GM23338 (cell line): ENCODE measurements at regions not wholly inside any gene's neighbourhood (a gene's known extent, or its start where the extent isn't known, plus 50 kb on each side); places are given as distances from the start of the nearest gene placed in this dataset.

Experiments used
- ATAC-seq: fragments of 200-7000 bp; cut with Tn5 transposase; 3 replicates; pipeline ENCODE4 v1.9.1; 2020
- DNase-seq: peaks from one replicate; pipeline ENCODE4 v3.0.0-alpha.2; 2015; ENCODE audit warnings: low spot score
- H2AFZ ChIP-seq: fragments of 200-600 bp; sonication (generic); 2 replicates; pipeline ENCODE4 v1.8.0; 2016; ENCODE audit warnings: antibody characterized with exemption, mild to moderate bottlenecking, moderate library complexity
- H3F3A ChIP-seq: fragments of 200-600 bp; sonication (generic); replicated peaks from 2 replicates; pipeline ENCODE4 v1.8.0; 2017; ENCODE audit warnings: antibody characterized with exemption, mixed run types, low read depth
- H3K27ac ChIP-seq: fragments of 200-600 bp; sonication (generic); 2 replicates; pipeline ENCODE4 v1.6.1; 2016; ENCODE audit warnings: low read depth
- H3K27me3 ChIP-seq: fragments of 200-600 bp; sonication (generic); 2 replicates; pipeline ENCODE4 v1.8.0; 2016; ENCODE audit warnings: mild to moderate bottlenecking, mixed run types, moderate library complexity; ENCODE audit not compliant: insufficient read depth
- H3K36me3 ChIP-seq: fragments of 200-600 bp; sonication (generic); 2 replicates; pipeline ENCODE4 v1.8.0; 2016; ENCODE audit warnings: mild to moderate bottlenecking; ENCODE audit not compliant: insufficient read depth
- H3K4me1 ChIP-seq: fragments of 200-600 bp; sonication (generic); 2 replicates; pipeline ENCODE4 v1.8.0; 2016; ENCODE audit warnings: mild to moderate bottlenecking, moderate library complexity; ENCODE audit not compliant: insufficient read depth
- H3K4me2 ChIP-seq: fragments of 200-600 bp; sonication (generic); 2 replicates; pipeline ENCODE4 v1.7.1; 2017; ENCODE audit warnings: mixed run types
- H3K4me3 ChIP-seq: fragments of 200-600 bp; sonication (generic); 2 replicates; pipeline ENCODE4 v1.6.1; 2016; ENCODE audit warnings: mixed run types
- H3K79me2 ChIP-seq: fragments of 200-600 bp; sonication (generic); replicated peaks from 2 replicates; pipeline ENCODE4 v1.8.0; 2017; ENCODE audit warnings: mild to moderate bottlenecking; ENCODE audit not compliant: insufficient read depth
- H3K9me2 ChIP-seq: fragments of 200-600 bp; sonication (generic); 2 replicates; pipeline ENCODE4 v1.8.0; 2017; ENCODE audit not compliant: insufficient read depth
- H4K20me1 ChIP-seq: fragments of 200-600 bp; sonication (generic); replicated peaks from 2 replicates; pipeline ENCODE4 v1.8.0; 2017; ENCODE audit warnings: mild to moderate bottlenecking; ENCODE audit not compliant: insufficient read depth
- H3K27ac Mint-ChIP-seq: 2 replicates; pipeline ENCODE4 v1.8.0; 2020; ENCODE audit warnings: inconsistent platforms, mild to moderate bottlenecking, moderate library complexity, mixed read lengths
- H3K27me3 Mint-ChIP-seq: 3 replicates; pipeline ENCODE4 v1.8.0; 2022; ENCODE audit warnings: low read depth, mild to moderate bottlenecking, moderate library complexity, mixed read lengths, inconsistent platforms; ENCODE audit not compliant: insufficient read depth, poor library complexity
- H3K36me3 Mint-ChIP-seq: 3 replicates; pipeline ENCODE4 v1.8.0; 2021; ENCODE audit warnings: low read depth, mild to moderate bottlenecking, inconsistent platforms, moderate library complexity, mixed read lengths
- H3K4me1 Mint-ChIP-seq: 3 replicates; pipeline ENCODE4 v1.8.0; 2020; ENCODE audit warnings: mild to moderate bottlenecking, inconsistent platforms, mixed read lengths
- H3K4me3 Mint-ChIP-seq: 3 replicates; pipeline ENCODE4 v1.8.0; 2021; ENCODE audit warnings: moderate library complexity, mild to moderate bottlenecking, inconsistent platforms, mixed read lengths
- H3K9me3 Mint-ChIP-seq: 3 replicates; pipeline ENCODE4 v1.8.0; 2020; ENCODE audit warnings: moderate library complexity, mild to moderate bottlenecking, inconsistent platforms, mixed read lengths
- CREB1 ChIP-seq: fragments of 250-450 bp; sonication (Bioruptor Pico); IDR thresholded peaks from 2 replicates; pipeline ENCODE4 v1.5.0; 2020; ENCODE audit warnings: low read depth, mild to moderate bottlenecking, moderate library complexity
- CTCF ChIP-seq, 2 experiments: fragments of 200-600 bp in 1 of 2; sonication (generic) in 1 of 2; conservative IDR thresholded peaks; 2 replicates each; pipeline versions ENCODE4 v1.5.1 to v1.6.1; 2016 to 2017; ENCODE audit warnings: antibody characterized with exemption in 2 of 2, low read depth in 2 of 2, mild to moderate bottlenecking in 2 of 2, moderate library complexity in 1 of 2
- EZH2 ChIP-seq: fragments of 200-600 bp; sonication (generic); IDR thresholded peaks from one replicate; pipeline ENCODE4 v1.8.0; 2017; ENCODE audit warnings: antibody characterized with exemption, mild to moderate bottlenecking, low read depth; ENCODE audit not compliant: unreplicated experiment
- EZH2phosphoT487 ChIP-seq: fragments of 200-600 bp; sonication (generic); IDR thresholded peaks from one replicate; pipeline ENCODE4 v1.8.1; 2018; ENCODE audit warnings: antibody characterized with exemption; ENCODE audit not compliant: unreplicated experiment
- JUNB ChIP-seq: IDR thresholded peaks from one replicate; pipeline ENCODE4 v1.6.1; 2016; ENCODE audit warnings: antibody characterized with exemption; ENCODE audit not compliant: unreplicated experiment
- NANOG ChIP-seq: IDR thresholded peaks from 2 replicates; pipeline ENCODE4 v1.6.1; 2016; ENCODE audit warnings: antibody characterized with exemption, borderline replicate concordance
- POLR2AphosphoS5 ChIP-seq: IDR thresholded peaks from 2 replicates; pipeline ENCODE4 v1.6.1; 2016; ENCODE audit warnings: antibody characterized with exemption, low read depth
- STAT1 ChIP-seq: IDR thresholded peaks from one replicate; pipeline ENCODE4 v1.6.1; 2016; ENCODE audit warnings: antibody characterized with exemption; ENCODE audit not compliant: unreplicated experiment
- ZNF114 ChIP-seq: fragments of 250-450 bp; sonication (Bioruptor Pico); IDR thresholded peaks from 2 replicates; pipeline ENCODE4 v1.5.0; 2020; ENCODE audit warnings: mild to moderate bottlenecking, moderate library complexity
- ZNF331 ChIP-seq: fragments of 250-450 bp; sonication (Bioruptor Pico); IDR thresholded peaks from 2 replicates; pipeline ENCODE4 v1.5.0; 2020; ENCODE audit warnings: low read depth, mild to moderate bottlenecking, moderate library complexity
- ZNF462 ChIP-seq: fragments of 250-450 bp; sonication (Bioruptor Pico); IDR thresholded peaks from 2 replicates; pipeline ENCODE4 v1.5.0; 2020; ENCODE audit warnings: mild to moderate bottlenecking, moderate library complexity
- TF ChIP-seq, protein P1 (sequence below): IDR thresholded peaks from one replicate; pipeline ENCODE4 v1.6.1; 2018; ENCODE audit warnings: antibody characterized with exemption; ENCODE audit not compliant: unreplicated experiment
- TF ChIP-seq, protein P2 (sequence below): IDR thresholded peaks from 2 replicates; pipeline ENCODE4 v1.6.1; 2016; ENCODE audit warnings: antibody characterized with exemption

DNA sequence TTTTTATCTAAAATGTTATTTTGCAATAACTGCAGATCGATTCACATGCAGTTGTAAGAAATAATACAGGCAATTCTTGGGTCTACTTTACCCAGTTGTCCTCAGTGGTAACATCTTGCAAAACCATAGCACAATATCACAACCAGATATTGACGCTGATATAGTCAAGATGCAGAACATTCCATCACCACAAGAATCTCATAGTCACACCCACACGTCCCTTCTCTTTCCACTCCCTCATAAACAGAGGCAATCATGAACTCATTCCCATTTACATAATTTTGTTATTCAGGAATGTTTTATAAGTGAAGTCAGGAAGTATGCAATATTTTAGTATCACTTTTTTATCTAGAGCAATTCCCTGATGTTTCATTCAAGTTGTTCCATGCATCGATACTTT, 797.5 kb upstream of the RAB6C start:
- Histone ChIP-seq H3K4me1 (peaks cover under 1% of the 10 kb centered on the region; the same call in 1 of the 2 replicates), H3K36me3 (no peaks in the 10 kb centered on the region), H3F3A (no peaks in the 10 kb centered on the region), H3K27me3 (no peaks in the 10 kb centered on the region), H3K4me3 (no peak overlapping the region), H3K4me2 (no peak overlapping the region), H4K20me1 (no peaks in the 10 kb centered on the region), H2AFZ (no peak overlapping the region), H3K9me2 (no peaks in the 10 kb centered on the region), H3K79me2 (no peaks in the 10 kb centered on the region), H3K27ac (no peak overlapping the region)
- Mint-ChIP-seq H3K27ac (no peak overlapping the region), H3K4me3 (no peak overlapping the region), H3K4me1 (peaks cover 6% of the 10 kb centered on the region), H3K9me3 (no peaks in the 10 kb centered on the region), H3K27me3 (no peaks in the 10 kb centered on the region), H3K36me3 (no peaks in the 10 kb centered on the region; the same call in 2 of the 3 replicates)
- no peak for ATAC-seq
- TF ChIP-seq POLR2AphosphoS5 = no peak
- no peak for TF ChIP-seq NANOG
- TF ChIP-seq JUNB = no peak
- no peak for TF ChIP-seq ZNF331 (CRISPR knock-in tag)
- TF ChIP-seq, protein P1, sequence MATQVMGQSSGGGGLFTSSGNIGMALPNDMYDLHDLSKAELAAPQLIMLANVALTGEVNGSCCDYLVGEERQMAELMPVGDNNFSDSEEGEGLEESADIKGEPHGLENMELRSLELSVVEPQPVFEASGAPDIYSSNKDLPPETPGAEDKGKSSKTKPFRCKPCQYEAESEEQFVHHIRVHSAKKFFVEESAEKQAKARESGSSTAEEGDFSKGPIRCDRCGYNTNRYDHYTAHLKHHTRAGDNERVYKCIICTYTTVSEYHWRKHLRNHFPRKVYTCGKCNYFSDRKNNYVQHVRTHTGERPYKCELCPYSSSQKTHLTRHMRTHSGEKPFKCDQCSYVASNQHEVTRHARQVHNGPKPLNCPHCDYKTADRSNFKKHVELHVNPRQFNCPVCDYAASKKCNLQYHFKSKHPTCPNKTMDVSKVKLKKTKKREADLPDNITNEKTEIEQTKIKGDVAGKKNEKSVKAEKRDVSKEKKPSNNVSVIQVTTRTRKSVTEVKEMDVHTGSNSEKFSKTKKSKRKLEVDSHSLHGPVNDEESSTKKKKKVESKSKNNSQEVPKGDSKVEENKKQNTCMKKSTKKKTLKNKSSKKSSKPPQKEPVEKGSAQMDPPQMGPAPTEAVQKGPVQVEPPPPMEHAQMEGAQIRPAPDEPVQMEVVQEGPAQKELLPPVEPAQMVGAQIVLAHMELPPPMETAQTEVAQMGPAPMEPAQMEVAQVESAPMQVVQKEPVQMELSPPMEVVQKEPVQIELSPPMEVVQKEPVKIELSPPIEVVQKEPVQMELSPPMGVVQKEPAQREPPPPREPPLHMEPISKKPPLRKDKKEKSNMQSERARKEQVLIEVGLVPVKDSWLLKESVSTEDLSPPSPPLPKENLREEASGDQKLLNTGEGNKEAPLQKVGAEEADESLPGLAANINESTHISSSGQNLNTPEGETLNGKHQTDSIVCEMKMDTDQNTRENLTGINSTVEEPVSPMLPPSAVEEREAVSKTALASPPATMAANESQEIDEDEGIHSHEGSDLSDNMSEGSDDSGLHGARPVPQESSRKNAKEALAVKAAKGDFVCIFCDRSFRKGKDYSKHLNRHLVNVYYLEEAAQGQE = no peak
- no peak for TF ChIP-seq CTCF (conservative IDR thresholded peaks at IDR 0.05; ENCODE audit: low read depth in 2 of 2)
- TF ChIP-seq, protein P2, sequence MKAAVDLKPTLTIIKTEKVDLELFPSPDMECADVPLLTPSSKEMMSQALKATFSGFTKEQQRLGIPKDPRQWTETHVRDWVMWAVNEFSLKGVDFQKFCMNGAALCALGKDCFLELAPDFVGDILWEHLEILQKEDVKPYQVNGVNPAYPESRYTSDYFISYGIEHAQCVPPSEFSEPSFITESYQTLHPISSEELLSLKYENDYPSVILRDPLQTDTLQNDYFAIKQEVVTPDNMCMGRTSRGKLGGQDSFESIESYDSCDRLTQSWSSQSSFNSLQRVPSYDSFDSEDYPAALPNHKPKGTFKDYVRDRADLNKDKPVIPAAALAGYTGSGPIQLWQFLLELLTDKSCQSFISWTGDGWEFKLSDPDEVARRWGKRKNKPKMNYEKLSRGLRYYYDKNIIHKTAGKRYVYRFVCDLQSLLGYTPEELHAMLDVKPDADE = no peak
- no peak for TF ChIP-seq ZNF114 (CRISPR knock-in tag)
- TF ChIP-seq ZNF462 (CRISPR knock-in tag) = no peak
- no peak for TF ChIP-seq EZH2
- no peak for TF ChIP-seq CREB1
- TF ChIP-seq STAT1 = no peak
- TF ChIP-seq EZH2phosphoT487 = no peak
- DNase-seq = no peak
